OCI-LY1 (cell line): ENCODE measurements at regions not wholly inside any gene's neighbourhood (a gene's known extent, or its start where the extent isn't known, plus 50 kb on each side); places are given as distances from the start of the nearest gene placed in this dataset.

ENCODE experiments used
- H2AFZ ChIP-seq: fragments of 200-600 bp; sonication (generic), shearing (Covaris generic); 2 replicates; pipeline ENCODE4 v1.6.0; 2014; ENCODE audit warnings: antibody characterized with exemption, mild to moderate bottlenecking, low read length
- H3F3A ChIP-seq: fragments of 200-600 bp; sonication (generic), shearing (Covaris generic); 2 replicates; pipeline ENCODE4 v1.6.0; 2014; ENCODE audit warnings: mild to moderate bottlenecking, antibody characterized with exemption, low read length, moderate library complexity; ENCODE audit not compliant: insufficient read depth
- H3K27ac ChIP-seq: fragments of 200-600 bp; sonication (generic); 2 replicates; pipeline ENCODE4 v1.5.1; 2014; ENCODE audit warnings: low read length, mixed run types, mild to moderate bottlenecking, low read depth; ENCODE audit not compliant: poor library complexity, severe bottlenecking
- H3K27me3 ChIP-seq: fragments of 200-600 bp; sonication (generic); 2 replicates; pipeline ENCODE4 v1.6.0; 2014; ENCODE audit warnings: antibody characterized with exemption, mild to moderate bottlenecking, low read length, moderate library complexity; ENCODE audit not compliant: insufficient read depth
- H3K36me3 ChIP-seq: fragments of 200-600 bp; sonication (generic); 2 replicates; pipeline ENCODE4 v1.6.1; 2014; ENCODE audit warnings: mild to moderate bottlenecking, antibody characterized with exemption, low read length, moderate library complexity, mixed read lengths; ENCODE audit not compliant: insufficient read depth
- H3K4me1 ChIP-seq: fragments of 200-600 bp; sonication (generic); 2 replicates; pipeline ENCODE4 v1.5.1; 2014; ENCODE audit warnings: mild to moderate bottlenecking, low read length, moderate library complexity; ENCODE audit not compliant: insufficient read depth, severe bottlenecking
- H3K4me2 ChIP-seq: fragments of 200-600 bp; sonication (generic), shearing (Covaris generic); 2 replicates; pipeline ENCODE4 v1.6.1; 2014; ENCODE audit warnings: low read length
- H3K4me3 ChIP-seq: fragments of 200-600 bp; sonication (generic); 2 replicates; pipeline ENCODE4 v1.5.1; 2014; ENCODE audit warnings: low read length, low read depth, mild to moderate bottlenecking, mixed read lengths; ENCODE audit not compliant: poor library complexity, severe bottlenecking
- H3K79me2 ChIP-seq: fragments of 200-600 bp; shearing (Covaris generic); 2 replicates; pipeline ENCODE4 v1.6.1; 2016; ENCODE audit warnings: mixed run types, low read length, mixed read lengths; ENCODE audit not compliant: insufficient read depth
- H3K9ac ChIP-seq: fragments of 200-600 bp; sonication (generic), shearing (Covaris generic); 2 replicates; pipeline ENCODE4 v1.6.1; 2014; ENCODE audit warnings: mild to moderate bottlenecking, low read length, mixed read lengths
- H3K9me2 ChIP-seq: fragments of 200-600 bp; sonication (generic), shearing (Covaris generic); 2 replicates; pipeline ENCODE4 v1.6.1; 2014; ENCODE audit warnings: low read depth, mild to moderate bottlenecking, low read length, mixed read lengths
- H3K9me3 ChIP-seq: fragments of 200-600 bp; shearing (Covaris generic); 2 replicates; pipeline ENCODE4 v1.6.1; 2014; ENCODE audit warnings: low read length, mixed read lengths
- H4K20me1 ChIP-seq: fragments of 200-600 bp; sonication (generic), shearing (Covaris generic); 2 replicates; pipeline ENCODE4 v1.6.0; 2016; ENCODE audit warnings: mild to moderate bottlenecking, low read length; ENCODE audit not compliant: insufficient read depth
- CTCF ChIP-seq: fragments of 200-600 bp; sonication (generic), shearing (Covaris generic); IDR thresholded peaks from 2 replicates; pipeline ENCODE4 v1.5.1; 2017; ENCODE audit warnings: mild to moderate bottlenecking, antibody characterized with exemption, low read length, moderate library complexity, mixed read lengths
- EZH2 ChIP-seq: fragments of 200-600 bp; sonication (generic), shearing (Covaris generic); IDR thresholded peaks from 2 replicates; pipeline ENCODE4 v1.8.0; 2017; ENCODE audit warnings: borderline replicate concordance, mixed run types, mild to moderate bottlenecking, antibody characterized with exemption, low read length, moderate library complexity, mixed read lengths

DNA sequence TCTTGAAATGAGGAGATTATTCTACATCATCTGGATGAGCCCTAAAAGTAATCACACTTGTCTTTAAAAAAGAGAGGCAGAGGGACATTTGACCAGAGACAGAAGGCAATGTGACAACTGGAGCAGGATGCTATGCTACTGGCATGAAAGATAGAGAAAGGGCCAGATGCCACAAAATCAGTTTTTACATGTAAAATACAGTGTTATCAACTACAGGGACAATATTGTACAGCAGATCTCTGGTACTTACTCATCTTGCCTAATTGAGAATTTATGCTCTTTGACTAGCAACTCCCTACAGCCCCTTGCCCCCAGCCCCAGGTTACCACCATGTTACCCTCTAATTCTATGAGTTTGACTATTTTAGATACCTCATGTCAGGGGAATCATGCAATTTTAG, 633.4 kb downstream of the LTN1 start:
- Histone ChIP-seq H3K9me3 (no peaks in the 10 kb centered on the region), H3K9me2 (no peaks in the 10 kb centered on the region), H3K9ac (no peak overlapping the region), H4K20me1 (no peaks in the 10 kb centered on the region), H3K27ac (no peak overlapping the region), H3K36me3 (no peaks in the 10 kb centered on the region), H3K27me3 (no peaks in the 10 kb centered on the region), H2AFZ (no peak overlapping the region), H3K4me1 (no peaks in the 10 kb centered on the region), H3K4me2 (no peak overlapping the region), H3F3A (no peaks in the 10 kb centered on the region), H3K4me3 (no peak overlapping the region), H3K79me2 (no peaks in the 10 kb centered on the region)
- TF ChIP-seq CTCF (no peak), EZH2 (no peak)

GRCh38 chr21:28358702-28359101, 634.0 kb downstream of the LTN1 start:
- Histone ChIP-seq H3K36me3 (no peaks in the 10 kb centered on the region), H2AFZ (no peak overlapping the region), H3K4me1 (no peaks in the 10 kb centered on the region), H3F3A (no peaks in the 10 kb centered on the region), H3K4me2 (no peak overlapping the region), H3K4me3 (no peak overlapping the region), H3K27me3 (no peaks in the 10 kb centered on the region), H3K9me3 (no peaks in the 10 kb centered on the region), H4K20me1 (no peaks in the 10 kb centered on the region), H3K79me2 (no peaks in the 10 kb centered on the region), H3K9ac (no peak overlapping the region), H3K9me2 (no peaks in the 10 kb centered on the region), H3K27ac (no peak overlapping the region)
- TF ChIP-seq EZH2 (no peak), CTCF (no peak)

- no peaks in the 10 kb centered on the region for H3F3A ChIP-seq
- no peaks in the 10 kb centered on the region for H4K20me1 ChIP-seq
- TF ChIP-seq CTCF (no peak), EZH2 (no peak)
- H3K4me1 ChIP-seq, result no peaks in the 10 kb centered on the region
- H3K9me3 ChIP-seq, result no peaks in the 10 kb centered on the region
- no peak overlapping the region for H2AFZ ChIP-seq
- no peak overlapping the region for H3K4me2 ChIP-seq
- no peak overlapping the region for H3K4me3 ChIP-seq
- H3K36me3 ChIP-seq, result no peaks in the 10 kb centered on the region
- H3K9me2 ChIP-seq, result no peaks in the 10 kb centered on the region
- no peak overlapping the region for H3K27ac ChIP-seq
- H3K79me2 ChIP-seq, result no peaks in the 10 kb centered on the region
- no peak overlapping the region for H3K9ac ChIP-seq
- H3K27me3 ChIP-seq, result no peaks in the 10 kb centered on the region
These were observed 634.5 kb downstream of the LTN1 start for GRCh38 chr21:28358170-28358569.
